Renal cortical epithelial cell (primary cell): ENCODE measurements at regions not wholly inside any gene's neighbourhood (a gene's known extent, or its start where the extent isn't known, plus 50 kb on each side); places are given as distances from the start of the nearest gene placed in this dataset.
"Not testable (repeated sequence)": the region's sequence is repeated elsewhere in the genome, so short reads cannot be mapped to it uniquely, and the experiment has no call there.

Experiments
- DNase-seq: peaks from one replicate; pipeline ENCODE4 v3.0.0-alpha.2; 2011; ENCODE audit warnings: low read depth

DNA sequence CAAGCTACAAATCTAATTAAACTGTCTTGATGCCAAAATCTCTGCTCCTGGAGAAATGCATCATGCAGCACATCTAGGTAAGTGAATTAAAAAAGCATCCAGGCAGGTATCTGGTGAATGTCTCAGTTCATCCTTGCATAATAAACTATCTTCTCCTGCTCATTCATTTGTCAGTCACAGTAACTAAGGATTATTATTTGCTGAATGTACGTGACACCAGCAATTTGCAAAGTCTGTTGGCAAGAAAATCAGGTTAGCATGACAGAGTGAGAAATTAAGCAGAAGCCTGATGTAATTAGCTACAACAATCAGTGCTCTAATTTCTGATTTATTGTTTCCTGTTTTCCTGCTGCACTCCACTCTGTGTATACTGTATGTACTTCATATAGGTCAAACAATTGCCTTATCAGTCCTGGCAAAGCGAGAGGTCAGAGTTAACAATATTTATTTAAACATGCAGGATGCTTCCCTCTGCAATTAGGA lies 213.6 kb downstream of the FBXO8 start:
- no peak for DNase-seq

- no peak for DNase-seq
Measured at GRCh38 chr4:174066611-174067205, 216.8 kb downstream of the FBXO8 start.

DNA sequence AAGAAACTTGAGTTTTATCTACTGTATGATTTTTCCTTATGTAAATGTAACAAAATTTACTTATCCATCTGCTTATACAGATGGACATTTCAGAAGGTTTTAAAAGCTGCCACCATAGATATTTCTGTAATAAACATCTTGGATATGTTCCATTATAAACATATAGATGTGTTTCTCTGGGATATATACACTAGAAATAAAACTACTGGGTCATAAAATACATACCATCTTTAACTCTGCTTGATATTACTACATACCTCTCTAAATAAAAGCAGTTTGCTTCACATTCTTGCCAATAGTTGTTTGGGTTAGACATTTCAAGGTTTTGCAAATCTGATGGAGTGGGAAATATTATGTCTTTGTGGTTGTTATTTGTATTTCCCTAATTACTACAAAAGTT lies 220.6 kb downstream of the FBXO8 start:
- no peak for DNase-seq

DNA sequence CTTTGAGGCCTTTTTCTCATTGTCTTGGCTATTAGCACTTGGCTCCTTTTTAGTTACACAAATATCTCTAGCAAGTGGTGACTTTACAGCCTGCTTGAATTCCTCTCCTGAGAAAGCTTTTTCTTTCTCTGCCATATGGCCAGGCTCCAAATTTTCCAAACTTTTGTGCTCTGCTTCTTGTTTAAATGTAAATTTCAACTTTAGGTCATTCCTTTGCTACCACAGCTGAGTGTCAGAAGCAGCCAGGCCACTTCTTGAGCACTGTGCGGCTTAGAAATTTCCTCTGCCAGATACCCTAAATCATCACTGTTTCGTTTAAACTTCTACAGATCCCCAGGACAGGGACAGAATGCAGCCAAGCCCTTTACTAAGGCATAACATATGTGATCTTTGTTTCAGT lies 222.4 kb downstream of the FBXO8 start:
- no peak for DNase-seq

GRCh38 chr4:174058846-174059245 lies 224.6 kb downstream of the FBXO8 start:
- DNase-seq = no peak

GRCh38 chr4:174056959-174057358 lies 226.5 kb downstream of the FBXO8 start:
- no peak for DNase-seq

DNA sequence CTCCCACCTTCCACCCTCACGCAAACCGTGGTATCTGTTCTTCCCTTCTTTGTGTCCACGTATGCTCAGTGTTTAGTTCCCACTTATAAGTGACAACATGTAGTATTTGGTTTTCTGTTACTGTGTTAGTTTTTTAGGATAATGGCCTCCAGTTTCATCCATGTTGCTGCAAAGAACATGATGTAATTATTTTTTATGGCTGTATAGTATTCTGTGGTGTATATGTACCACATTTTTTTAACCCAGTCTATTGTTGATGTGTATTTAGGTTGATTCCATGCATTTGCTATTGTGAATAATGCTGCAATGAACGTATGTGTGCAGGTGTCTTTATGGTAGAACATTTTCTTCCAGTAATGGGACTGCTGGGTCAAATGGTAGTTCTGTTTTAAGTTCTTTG lies 228.1 kb downstream of the FBXO8 start:
- no peak for DNase-seq

DNA sequence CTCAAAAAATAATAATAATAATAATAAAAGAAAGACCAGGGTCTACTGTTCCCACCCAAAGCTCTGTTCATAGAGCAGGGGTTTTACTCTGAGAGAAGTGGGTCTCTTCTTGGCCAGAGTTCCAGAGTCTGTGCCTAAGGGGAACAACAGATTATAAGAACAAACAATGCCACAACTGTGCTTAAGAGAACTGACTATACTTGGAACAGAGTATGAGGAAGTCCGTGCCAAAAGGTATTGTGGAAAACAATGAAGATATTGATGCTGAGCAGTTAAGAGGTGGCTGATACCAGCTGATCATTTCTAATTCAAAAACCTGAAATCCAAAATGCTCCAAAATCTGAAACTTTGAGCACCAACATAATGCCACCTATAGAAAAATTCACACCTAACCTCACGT lies 229.6 kb downstream of the FBXO8 start:
- no peak for DNase-seq

DNA sequence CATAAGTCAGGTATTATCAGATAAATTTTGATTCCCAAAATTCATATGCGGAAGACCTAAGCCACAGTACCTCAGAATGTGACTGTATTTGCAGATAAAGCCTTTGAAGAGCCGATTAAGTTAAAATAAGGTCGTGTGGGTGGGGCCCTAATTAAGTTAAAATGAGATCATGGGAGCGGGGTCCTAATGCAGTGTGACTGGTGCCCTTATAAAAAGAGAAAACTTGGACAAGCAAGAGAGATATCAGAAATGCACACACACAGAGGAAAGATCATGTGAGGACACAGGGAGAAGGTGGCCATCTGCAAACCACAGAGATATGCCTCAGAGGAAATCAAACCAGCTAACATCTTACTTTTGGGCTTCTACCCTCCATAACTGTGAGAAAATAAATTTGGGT lies 236.1 kb downstream of the FBXO8 start:
- no peak for DNase-seq

- not testable (repeated sequence) for DNase-seq
Measured at GRCh38 chr4:174045829-174046228, 237.6 kb downstream of the FBXO8 start.

GRCh38 chr4:174045381-174045780 lies 238.1 kb downstream of the FBXO8 start:
- no peak for DNase-seq

DNA sequence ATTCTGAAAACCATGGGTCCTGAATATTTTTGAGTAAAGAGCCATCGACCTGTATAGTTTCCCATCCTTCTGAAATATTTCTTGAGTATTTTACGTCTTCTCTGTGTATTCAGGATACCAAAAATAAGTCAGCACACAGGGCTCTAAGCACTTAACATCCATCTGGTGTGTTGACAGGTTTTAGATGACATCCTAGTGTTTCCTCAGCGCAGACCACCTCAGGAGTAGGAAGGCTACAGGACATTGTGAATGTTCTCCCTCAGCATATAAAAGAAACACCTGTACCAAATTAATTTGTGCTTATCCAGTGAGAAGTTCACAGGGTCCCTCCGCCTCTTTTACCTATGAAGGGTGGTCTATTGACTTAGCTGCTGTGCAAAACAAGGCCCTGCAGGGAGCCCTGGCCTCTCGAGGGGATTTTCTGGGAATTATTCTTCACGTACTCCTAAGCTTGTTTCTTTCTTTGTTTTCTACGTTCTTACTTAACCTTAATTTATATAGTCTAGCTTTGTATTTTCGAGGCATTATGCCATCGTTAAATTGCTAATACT lies 241.8 kb downstream of the FBXO8 start:
- no peak for DNase-seq

DNA sequence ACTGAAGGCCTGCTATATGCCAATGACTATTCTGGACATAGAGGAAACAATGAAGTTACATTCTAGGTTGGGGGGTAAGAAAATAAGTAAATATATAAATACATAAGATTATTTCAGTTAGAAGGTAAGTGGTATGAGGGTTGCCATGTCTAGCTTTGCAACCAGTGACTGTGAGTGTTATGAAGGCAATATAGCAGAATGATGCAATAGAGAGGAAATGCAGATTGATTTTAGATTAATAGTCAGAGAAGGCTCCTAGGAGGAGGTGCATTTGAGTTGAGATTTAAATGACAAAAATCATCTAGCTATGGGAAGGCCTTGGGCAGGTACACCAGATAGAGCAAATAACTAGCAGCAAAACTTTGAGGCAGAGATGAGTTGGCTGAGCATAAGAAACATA lies 243.2 kb downstream of the FBXO8 start:
- no peak for DNase-seq

GRCh38 chr4:174038481-174038880 lies 245.0 kb downstream of the FBXO8 start:
- DNase-seq = no peak

GRCh38 chr4:174037631-174038030 lies 245.8 kb downstream of the FBXO8 start:
- DNase-seq = no peak

GRCh38 chr4:174037049-174037448 lies 246.4 kb downstream of the FBXO8 start:
- DNase-seq = no peak

DNA sequence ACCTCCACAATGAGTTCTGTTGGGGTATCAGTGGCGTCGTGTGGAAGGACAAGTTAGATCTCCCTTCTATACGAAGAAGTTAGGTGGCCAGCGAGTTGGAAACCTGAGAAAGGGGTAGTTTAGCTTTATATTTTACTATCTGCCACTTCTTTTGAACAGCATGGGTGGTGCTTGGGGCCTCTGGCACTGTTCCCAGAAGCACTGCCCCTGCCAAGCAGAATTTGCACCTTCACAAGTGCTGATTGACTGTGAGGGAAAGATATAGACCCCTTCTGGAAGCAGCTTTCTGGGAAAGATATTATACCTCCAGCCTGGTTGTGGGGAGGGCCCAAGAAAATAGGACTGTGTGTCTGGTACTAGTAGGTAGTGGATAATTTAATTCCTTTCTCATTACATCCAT lies 246.9 kb downstream of the FBXO8 start:
- DNase-seq = no peak

GRCh38 chr4:174036111-174036510 lies 247.4 kb downstream of the FBXO8 start:
- DNase-seq = no peak

GRCh38 chr4:174023641-174024040 lies 259.8 kb downstream of the FBXO8 start:
- no peak for DNase-seq

- no peak for DNase-seq
Measured at GRCh38 chr4:174018236-174018635, 265.2 kb downstream of the FBXO8 start.

- no peak for DNase-seq
Measured at GRCh38 chr4:174016251-174016650, 267.2 kb downstream of the FBXO8 start.

- no peak for DNase-seq
Measured at GRCh38 chr4:174012886-174013259, 270.6 kb downstream of the FBXO8 start.

GRCh38 chr4:174012135-174012885 lies 271.2 kb downstream of the FBXO8 start:
- DNase-seq = no peak
